Activated CD4-positive, alpha-beta T cell treated with anti-CD3 and anti-CD28 coated beads, Interleukin-2, amount 50 U/mL, for 16 hours (primary cell): ENCODE measurements at regions not wholly inside any gene's neighbourhood (a gene's known extent, or its start where the extent isn't known, plus 50 kb on each side); places are given as distances from the start of the nearest gene placed in this dataset.

Experiments
- DNase-seq: peaks from one replicate; pipeline ENCODE4 v3.0.0-alpha.2; 2020

- no peak for DNase-seq
Measured at GRCh38 chr3:64905906-64906410, 218.2 kb upstream of the ADAMTS9 start.

GRCh38 chr3:64903006-64903405 lies 215.2 kb upstream of the ADAMTS9 start:
- DNase-seq = no peak

GRCh38 chr3:64901986-64902516 lies 214.3 kb upstream of the ADAMTS9 start:
- no peak for DNase-seq

- DNase-seq = no peak
Measured at GRCh38 chr3:64901522-64901885, 213.7 kb upstream of the ADAMTS9 start.

GRCh38 chr3:64900617-64901521 lies 213.1 kb upstream of the ADAMTS9 start:
- no peak for DNase-seq

- no peak for DNase-seq
Measured at GRCh38 chr3:64900156-64900555, 212.4 kb upstream of the ADAMTS9 start.

GRCh38 chr3:64898941-64899340 lies 211.1 kb upstream of the ADAMTS9 start:
- no peak for DNase-seq

GRCh38 chr3:64895991-64896895 lies 208.4 kb upstream of the ADAMTS9 start:
- no peak for DNase-seq

GRCh38 chr3:64895106-64895990 lies 207.5 kb upstream of the ADAMTS9 start:
- DNase-seq = no peak

- DNase-seq = no peak
Measured at GRCh38 chr3:64894006-64894405, 206.2 kb upstream of the ADAMTS9 start.

GRCh38 chr3:64892671-64893309 lies 205.0 kb upstream of the ADAMTS9 start:
- no peak for DNase-seq

- DNase-seq = no peak
Measured at GRCh38 chr3:64891021-64891420, 203.2 kb upstream of the ADAMTS9 start.

- no peak for DNase-seq
Measured at GRCh38 chr3:64890466-64890865, 202.7 kb upstream of the ADAMTS9 start.

- DNase-seq = no peak
Measured at GRCh38 chr3:64890006-64890405, 202.2 kb upstream of the ADAMTS9 start.

- no peak for DNase-seq
Measured at GRCh38 chr3:64888840-64889392, 201.1 kb upstream of the ADAMTS9 start.

GRCh38 chr3:64888165-64888564 lies 200.4 kb upstream of the ADAMTS9 start:
- no peak for DNase-seq

- no peak for DNase-seq
Measured at GRCh38 chr3:64885055-64885454, 197.3 kb upstream of the ADAMTS9 start.

- no peak for DNase-seq
Measured at GRCh38 chr3:64884536-64884935, 196.7 kb upstream of the ADAMTS9 start.

- DNase-seq = no peak
Measured at GRCh38 chr3:64880916-64881315, 193.1 kb upstream of the ADAMTS9 start.

GRCh38 chr3:64878362-64878761 lies 190.6 kb upstream of the ADAMTS9 start:
- DNase-seq = no peak

GRCh38 chr3:64873400-64873799 lies 185.6 kb upstream of the ADAMTS9 start:
- DNase-seq = no peak
